ENCODE measurements at regions not wholly inside any gene's neighbourhood (a gene's known extent, or its start where the extent isn't known, plus 50 kb on each side); places are given as distances from the start of the nearest gene placed in this dataset.

DNA sequence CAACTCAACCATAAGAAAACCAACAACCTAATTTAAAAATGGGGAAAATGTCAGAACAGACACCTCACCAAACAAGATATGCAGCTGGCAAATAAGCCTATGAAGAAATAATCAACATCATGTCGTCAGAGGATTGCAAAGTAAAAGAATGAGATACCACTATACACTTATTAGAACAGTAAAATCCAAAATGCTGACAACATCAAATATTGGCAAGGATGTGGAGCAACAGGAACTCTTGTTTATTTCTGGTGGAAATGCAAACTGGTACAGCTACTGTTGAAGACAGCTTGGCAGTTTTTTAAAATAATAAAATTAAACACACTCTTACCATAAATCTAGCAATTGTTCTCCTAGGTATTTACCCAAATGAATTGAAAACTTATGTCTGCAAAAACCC, 140.7 kb upstream of the B3GAT1 start:
- H3K27me3 ChIP-seq (replicated peaks in 1 of 4; ENCODE audit: control extremely low read depth in 1 of 4, control insufficient read depth in 3 of 4, insufficient read depth in 4 of 4, low read length in 3 of 4), result peaks cover 0 to 2% (median 1%) of the 10 kb centered on the region in 4 experiments
- no peaks in the 10 kb centered on the region for H3K4me1 ChIP-seq (ENCODE audit: control insufficient read depth in 2 of 2, insufficient read depth in 2 of 2, low read length in 2 of 2)
- Mint-ChIP-seq H3K9me3 (ENCODE audit: insufficient read depth) (no peaks in the 10 kb centered on the region), H3K27ac (no peak overlapping the region), H3K4me1 (no peaks in the 10 kb centered on the region), H3K27me3 (peaks cover 7% of the 10 kb centered on the region), H3K4me3 (no peak overlapping the region)
- POLR2A ChIA-PET, result no interaction called here
- no peaks in the 10 kb centered on the region for H3K9me3 ChIP-seq (ENCODE audit: control extremely low read depth in 1 of 3, control insufficient read depth in 2 of 3, insufficient read depth in 1 of 3, low read length in 2 of 3)
- ATAC-seq (ENCODE audit: low read depth) (no peak), DNase-seq (no peak)
- TF ChIP-seq, protein P1, sequence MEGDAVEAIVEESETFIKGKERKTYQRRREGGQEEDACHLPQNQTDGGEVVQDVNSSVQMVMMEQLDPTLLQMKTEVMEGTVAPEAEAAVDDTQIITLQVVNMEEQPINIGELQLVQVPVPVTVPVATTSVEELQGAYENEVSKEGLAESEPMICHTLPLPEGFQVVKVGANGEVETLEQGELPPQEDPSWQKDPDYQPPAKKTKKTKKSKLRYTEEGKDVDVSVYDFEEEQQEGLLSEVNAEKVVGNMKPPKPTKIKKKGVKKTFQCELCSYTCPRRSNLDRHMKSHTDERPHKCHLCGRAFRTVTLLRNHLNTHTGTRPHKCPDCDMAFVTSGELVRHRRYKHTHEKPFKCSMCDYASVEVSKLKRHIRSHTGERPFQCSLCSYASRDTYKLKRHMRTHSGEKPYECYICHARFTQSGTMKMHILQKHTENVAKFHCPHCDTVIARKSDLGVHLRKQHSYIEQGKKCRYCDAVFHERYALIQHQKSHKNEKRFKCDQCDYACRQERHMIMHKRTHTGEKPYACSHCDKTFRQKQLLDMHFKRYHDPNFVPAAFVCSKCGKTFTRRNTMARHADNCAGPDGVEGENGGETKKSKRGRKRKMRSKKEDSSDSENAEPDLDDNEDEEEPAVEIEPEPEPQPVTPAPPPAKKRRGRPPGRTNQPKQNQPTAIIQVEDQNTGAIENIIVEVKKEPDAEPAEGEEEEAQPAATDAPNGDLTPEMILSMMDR (IDR thresholded peaks at IDR 0.05), result no peak
- TF ChIP-seq EZH2 (IDR thresholded peaks at IDR 0.05; ENCODE audit: borderline replicate concordance, insufficient read depth, low read depth, low read length, poor library complexity, severe bottlenecking), result no peak
- no peak overlapping the region for H3K9ac ChIP-seq (ENCODE audit: low read length)
- no peaks in the 10 kb centered on the region for H3K79me2 ChIP-seq (ENCODE audit: control insufficient read depth, insufficient read depth, low read length)
- no peaks in the 10 kb centered on the region for H4K20me1 ChIP-seq (ENCODE audit: control insufficient read depth, insufficient read depth, low read length, poor library complexity, severe bottlenecking)
- no CpG with 5 or more reads among the region's 1 CpG for WGBS (ENCODE audit: insufficient coverage)
- CTCF ChIA-PET, result no interaction called here
- no peak overlapping the region for H3K27ac ChIP-seq (ENCODE audit: low read length in 2 of 2)
- H3K36me3 ChIP-seq (replicated peaks in 1 of 2; ENCODE audit: control extremely low read depth in 1 of 2, control insufficient read depth in 1 of 2, extremely low read depth in 1 of 2, insufficient read depth in 2 of 2, low read length in 1 of 2), result no peaks in the 10 kb centered on the region
- H3K4me3 ChIP-seq (ENCODE audit: control extremely low read depth in 1 of 5, extremely low read depth in 1 of 5, insufficient read depth in 1 of 5, low read depth in 2 of 5, low read length in 4 of 5), result no peak overlapping the region
- intact Hi-C loops (cut with micrococcal nuclease), result no loop called here
- H2AFZ ChIP-seq (ENCODE audit: insufficient read depth, low read depth, low read length, poor library complexity, severe bottlenecking), result no peak overlapping the region
- no peak overlapping the region for H3K4me2 ChIP-seq (replicated peaks; ENCODE audit: low read depth, low read length, poor library complexity, severe bottlenecking)

DNA sequence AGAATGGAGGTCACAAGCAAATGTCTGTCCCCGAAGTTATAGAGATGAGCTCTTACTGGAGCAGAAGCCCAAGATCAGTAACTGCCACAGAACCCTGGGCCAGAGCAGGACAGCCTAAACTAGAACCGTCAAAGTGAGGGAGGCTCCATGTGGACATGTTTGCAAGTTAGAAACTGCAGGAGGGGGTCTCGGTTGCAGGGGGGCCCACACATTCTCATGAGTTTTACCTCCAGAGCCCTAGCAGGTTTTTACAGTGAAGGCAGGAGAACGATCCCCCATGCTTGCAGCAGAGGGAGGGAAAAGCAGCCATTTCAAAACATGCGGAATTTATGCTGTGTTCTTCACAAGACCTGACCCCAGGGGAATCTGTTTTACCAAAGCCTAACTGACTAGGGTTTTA, 133.5 kb upstream of the B3GAT1 start:
- no peaks in the 10 kb centered on the region for H3K9me3 Mint-ChIP-seq (ENCODE audit: insufficient read depth)
- Histone ChIP-seq H3K27ac (ENCODE audit: low read length in 2 of 2) (no peak overlapping the region), H3K79me2 (ENCODE audit: control insufficient read depth, insufficient read depth, low read length) (no peaks in the 10 kb centered on the region), H3K4me1 (ENCODE audit: control insufficient read depth in 2 of 2, insufficient read depth in 2 of 2, low read length in 2 of 2) (no peaks in the 10 kb centered on the region), H3K9me3 (ENCODE audit: control extremely low read depth in 1 of 3, control insufficient read depth in 2 of 3, insufficient read depth in 1 of 3, low read length in 2 of 3) (peaks cover 0 to 15% (median 0%) of the 10 kb centered on the region in 3 donors), H4K20me1 (ENCODE audit: control insufficient read depth, insufficient read depth, low read length, poor library complexity, severe bottlenecking) (no peaks in the 10 kb centered on the region), H3K9ac (ENCODE audit: low read length) (no peak overlapping the region), H3K27me3 (replicated peaks in 1 of 4; ENCODE audit: control extremely low read depth in 1 of 4, control insufficient read depth in 3 of 4, insufficient read depth in 4 of 4, low read length in 3 of 4) (peaks cover 0 to 3% (median 0%) of the 10 kb centered on the region in 4 experiments), H3K4me3 (ENCODE audit: control extremely low read depth in 1 of 5, extremely low read depth in 1 of 5, insufficient read depth in 1 of 5, low read depth in 2 of 5, low read length in 4 of 5) (no peak overlapping the region), H2AFZ (ENCODE audit: insufficient read depth, low read depth, low read length, poor library complexity, severe bottlenecking) (no peak overlapping the region), H3K4me2 (replicated peaks; ENCODE audit: low read depth, low read length, poor library complexity, severe bottlenecking) (no peak overlapping the region), H3K36me3 (replicated peaks in 1 of 2; ENCODE audit: control extremely low read depth in 1 of 2, control insufficient read depth in 1 of 2, extremely low read depth in 1 of 2, insufficient read depth in 2 of 2, low read length in 1 of 2) (no peaks in the 10 kb centered on the region)
- no peaks in the 10 kb centered on the region for H3K27me3 Mint-ChIP-seq
- ATAC-seq (ENCODE audit: low read depth), result no peak
- ChIA-PET CTCF (no interaction called here), POLR2A (no interaction called here)
- WGBS (ENCODE audit: insufficient coverage), result 89% methylated on average over 5 of the region's 5 CpGs
- H3K4me1 Mint-ChIP-seq, result no peaks in the 10 kb centered on the region
- intact Hi-C loops (cut with micrococcal nuclease), result no loop called here
- no peak overlapping the region for H3K4me3 Mint-ChIP-seq
- DNase-seq, result no peak
- H3K27ac Mint-ChIP-seq, result no peak overlapping the region
- TF ChIP-seq EZH2 (IDR thresholded peaks at IDR 0.05; ENCODE audit: borderline replicate concordance, insufficient read depth, low read depth, low read length, poor library complexity, severe bottlenecking), result no peak
- TF ChIP-seq, protein P1 (IDR thresholded peaks at IDR 0.05), result no peak
